ENCODE measurements at regions not wholly inside any gene's neighbourhood (a gene's known extent, or its start where the extent isn't known, plus 50 kb on each side); places are given as distances from the start of the nearest gene placed in this dataset.

- DNase-seq (ENCODE audit: low spot score) = no peak
These were observed 212.5 kb downstream of the SEMA6A start for GRCh38 chr5:116361979-116362577.

GRCh38 chr5:116361171-116361967 lies 213.3 kb downstream of the SEMA6A start:
- DNase-seq (ENCODE audit: low spot score) = no peak

- DNase-seq (ENCODE audit: low spot score) = no peak
These were observed 214.4 kb downstream of the SEMA6A start for GRCh38 chr5:116360008-116360853.

GRCh38 chr5:116359592-116359991 lies 215.0 kb downstream of the SEMA6A start:
- no peak for DNase-seq (ENCODE audit: low spot score)

- no peak for DNase-seq (ENCODE audit: low spot score)
These were observed 215.7 kb downstream of the SEMA6A start for GRCh38 chr5:116358911-116359418.

- no peak for DNase-seq (ENCODE audit: low spot score)
These were observed 216.6 kb downstream of the SEMA6A start for GRCh38 chr5:116358015-116358523.

GRCh38 chr5:116355819-116356601 lies 218.6 kb downstream of the SEMA6A start:
- DNase-seq (ENCODE audit: low spot score) = no peak

GRCh38 chr5:116354699-116355098 lies 219.9 kb downstream of the SEMA6A start:
- no peak for DNase-seq (ENCODE audit: low spot score)

GRCh38 chr5:116347657-116348056 lies 227.0 kb downstream of the SEMA6A start:
- no peak for DNase-seq (ENCODE audit: low spot score)

- no peak for DNase-seq (ENCODE audit: low spot score)
These were observed 230.7 kb downstream of the SEMA6A start for GRCh38 chr5:116343961-116344360.

All from HuH-7.5 (cell line).